ENCODE measurements at regions not wholly inside any gene's neighbourhood (a gene's known extent, or its start where the extent isn't known, plus 50 kb on each side); places are given as distances from the start of the nearest gene placed in this dataset.

GRCh38 chr2:223439184-223439583 lies 163.0 kb downstream of the SCG2 start:
- no peak for TF ChIP-seq CTCF (IDR thresholded peaks at IDR 0.05 in 2 of 3, conservative IDR thresholded peaks at IDR 0.05 in 1 of 3; ENCODE audit: control insufficient read depth in 2 of 3, extremely low read depth in 1 of 3, insufficient read depth in 1 of 3, low read depth in 3 of 3, low read length in 3 of 3)
- TF ChIP-seq EZH2 (IDR thresholded peaks at IDR 0.05; ENCODE audit: borderline replicate concordance, control insufficient read depth, low read depth, low read length), result no peak
- TF ChIP-seq EP300 (IDR thresholded peaks at IDR 0.05; ENCODE audit: borderline replicate concordance in 1 of 2, control insufficient read depth in 1 of 2, low read depth in 2 of 2, low read length in 2 of 2), result no peak
- TF ChIP-seq BHLHE40 (IDR thresholded peaks at IDR 0.05; ENCODE audit: borderline replicate concordance in 1 of 2, low read depth in 2 of 2, low read length in 1 of 2), result no peak

All from GM12878 (cell line).